ENCODE measurements at regions not wholly inside any gene's neighbourhood (a gene's known extent, or its start where the extent isn't known, plus 50 kb on each side); places are given as distances from the start of the nearest gene placed in this dataset.

DNA sequence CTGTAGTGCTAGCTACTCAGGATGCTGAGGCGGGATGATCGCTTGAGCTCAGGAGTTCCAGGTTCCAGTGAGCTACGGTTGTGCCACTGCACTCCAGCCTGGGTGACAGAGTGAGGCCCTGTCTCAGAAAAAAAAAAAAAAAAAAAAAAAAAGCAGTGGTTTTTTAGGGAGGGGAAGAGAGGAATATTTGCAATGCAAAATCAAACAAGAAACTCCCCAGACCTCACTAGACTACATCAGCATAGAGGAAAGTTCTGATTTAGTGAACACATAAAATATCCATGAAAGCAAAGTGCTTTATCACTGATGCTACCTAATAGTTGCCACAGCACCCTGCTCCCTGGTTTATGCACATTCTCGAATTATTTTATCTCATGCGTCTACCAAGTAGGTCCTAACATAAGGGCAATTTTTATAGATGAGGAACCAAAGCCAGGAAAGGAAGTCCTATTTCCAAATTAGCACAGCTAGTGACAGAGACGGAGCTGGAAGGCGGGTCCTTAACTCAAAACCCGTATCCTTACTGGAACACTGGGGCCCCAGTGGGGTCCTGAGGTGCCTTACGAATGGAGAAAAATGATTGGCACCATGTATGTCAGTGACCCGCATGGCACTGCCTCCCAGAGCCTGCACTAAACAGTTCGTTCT is 50.7 kb upstream of the GPR157 start:
- TF ChIP-seq, protein P1, sequence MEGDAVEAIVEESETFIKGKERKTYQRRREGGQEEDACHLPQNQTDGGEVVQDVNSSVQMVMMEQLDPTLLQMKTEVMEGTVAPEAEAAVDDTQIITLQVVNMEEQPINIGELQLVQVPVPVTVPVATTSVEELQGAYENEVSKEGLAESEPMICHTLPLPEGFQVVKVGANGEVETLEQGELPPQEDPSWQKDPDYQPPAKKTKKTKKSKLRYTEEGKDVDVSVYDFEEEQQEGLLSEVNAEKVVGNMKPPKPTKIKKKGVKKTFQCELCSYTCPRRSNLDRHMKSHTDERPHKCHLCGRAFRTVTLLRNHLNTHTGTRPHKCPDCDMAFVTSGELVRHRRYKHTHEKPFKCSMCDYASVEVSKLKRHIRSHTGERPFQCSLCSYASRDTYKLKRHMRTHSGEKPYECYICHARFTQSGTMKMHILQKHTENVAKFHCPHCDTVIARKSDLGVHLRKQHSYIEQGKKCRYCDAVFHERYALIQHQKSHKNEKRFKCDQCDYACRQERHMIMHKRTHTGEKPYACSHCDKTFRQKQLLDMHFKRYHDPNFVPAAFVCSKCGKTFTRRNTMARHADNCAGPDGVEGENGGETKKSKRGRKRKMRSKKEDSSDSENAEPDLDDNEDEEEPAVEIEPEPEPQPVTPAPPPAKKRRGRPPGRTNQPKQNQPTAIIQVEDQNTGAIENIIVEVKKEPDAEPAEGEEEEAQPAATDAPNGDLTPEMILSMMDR (IDR thresholded peaks at IDR 0.05), result no peak
- no peak for TF ChIP-seq POLR2A (IDR thresholded peaks at IDR 0.05)
